GM23338 (cell line): ENCODE measurements at regions not wholly inside any gene's neighbourhood (a gene's known extent, or its start where the extent isn't known, plus 50 kb on each side); places are given as distances from the start of the nearest gene placed in this dataset.

Experiments used
- CREB1 ChIP-seq: fragments of 250-450 bp; sonication (Bioruptor Pico); IDR thresholded peaks from 2 replicates; pipeline ENCODE4 v1.5.0; 2020; ENCODE audit warnings: low read depth, mild to moderate bottlenecking, moderate library complexity
- CTCF ChIP-seq, 2 experiments: fragments of 200-600 bp in 1 of 2; sonication (generic) in 1 of 2; conservative IDR thresholded peaks; 2 replicates each; pipeline versions ENCODE4 v1.5.1 to v1.6.1; 2016 to 2017; ENCODE audit warnings: antibody characterized with exemption in 2 of 2, low read depth in 2 of 2, mild to moderate bottlenecking in 2 of 2, moderate library complexity in 1 of 2
- ETS1 ChIP-seq: IDR thresholded peaks from 2 replicates; pipeline ENCODE4 v1.6.1; 2016; ENCODE audit warnings: antibody characterized with exemption
- EZH2 ChIP-seq: fragments of 200-600 bp; sonication (generic); IDR thresholded peaks from one replicate; pipeline ENCODE4 v1.8.0; 2017; ENCODE audit warnings: antibody characterized with exemption, mild to moderate bottlenecking, low read depth; ENCODE audit not compliant: unreplicated experiment
- EZH2phosphoT487 ChIP-seq: fragments of 200-600 bp; sonication (generic); IDR thresholded peaks from one replicate; pipeline ENCODE4 v1.8.1; 2018; ENCODE audit warnings: antibody characterized with exemption; ENCODE audit not compliant: unreplicated experiment
- JUNB ChIP-seq: IDR thresholded peaks from one replicate; pipeline ENCODE4 v1.6.1; 2016; ENCODE audit warnings: antibody characterized with exemption; ENCODE audit not compliant: unreplicated experiment
- NANOG ChIP-seq: IDR thresholded peaks from 2 replicates; pipeline ENCODE4 v1.6.1; 2016; ENCODE audit warnings: antibody characterized with exemption, borderline replicate concordance
- POLR2AphosphoS5 ChIP-seq: IDR thresholded peaks from 2 replicates; pipeline ENCODE4 v1.6.1; 2016; ENCODE audit warnings: antibody characterized with exemption, low read depth
- STAT1 ChIP-seq: IDR thresholded peaks from one replicate; pipeline ENCODE4 v1.6.1; 2016; ENCODE audit warnings: antibody characterized with exemption; ENCODE audit not compliant: unreplicated experiment
- ZNF114 ChIP-seq: fragments of 250-450 bp; sonication (Bioruptor Pico); IDR thresholded peaks from 2 replicates; pipeline ENCODE4 v1.5.0; 2020; ENCODE audit warnings: mild to moderate bottlenecking, moderate library complexity
- ZNF331 ChIP-seq: fragments of 250-450 bp; sonication (Bioruptor Pico); IDR thresholded peaks from 2 replicates; pipeline ENCODE4 v1.5.0; 2020; ENCODE audit warnings: low read depth, mild to moderate bottlenecking, moderate library complexity
- ZNF462 ChIP-seq: fragments of 250-450 bp; sonication (Bioruptor Pico); IDR thresholded peaks from 2 replicates; pipeline ENCODE4 v1.5.0; 2020; ENCODE audit warnings: mild to moderate bottlenecking, moderate library complexity
- TF ChIP-seq, protein P1 (sequence below): IDR thresholded peaks from one replicate; pipeline ENCODE4 v1.6.1; 2018; ENCODE audit warnings: antibody characterized with exemption; ENCODE audit not compliant: unreplicated experiment

- TF ChIP-seq CTCF (conservative IDR thresholded peaks at IDR 0.05; ENCODE audit: low read depth in 2 of 2) (no peak), EZH2 (no peak), CREB1 (CRISPR knock-in tag) (no peak), EZH2phosphoT487 (no peak), ZNF331 (CRISPR knock-in tag) (no peak), POLR2AphosphoS5 (no peak), JUNB (no peak), ETS1 (no peak), ZNF462 (CRISPR knock-in tag) (no peak), STAT1 (no peak), ZNF114 (no peak), NANOG (no peak)
- TF ChIP-seq, protein P1, sequence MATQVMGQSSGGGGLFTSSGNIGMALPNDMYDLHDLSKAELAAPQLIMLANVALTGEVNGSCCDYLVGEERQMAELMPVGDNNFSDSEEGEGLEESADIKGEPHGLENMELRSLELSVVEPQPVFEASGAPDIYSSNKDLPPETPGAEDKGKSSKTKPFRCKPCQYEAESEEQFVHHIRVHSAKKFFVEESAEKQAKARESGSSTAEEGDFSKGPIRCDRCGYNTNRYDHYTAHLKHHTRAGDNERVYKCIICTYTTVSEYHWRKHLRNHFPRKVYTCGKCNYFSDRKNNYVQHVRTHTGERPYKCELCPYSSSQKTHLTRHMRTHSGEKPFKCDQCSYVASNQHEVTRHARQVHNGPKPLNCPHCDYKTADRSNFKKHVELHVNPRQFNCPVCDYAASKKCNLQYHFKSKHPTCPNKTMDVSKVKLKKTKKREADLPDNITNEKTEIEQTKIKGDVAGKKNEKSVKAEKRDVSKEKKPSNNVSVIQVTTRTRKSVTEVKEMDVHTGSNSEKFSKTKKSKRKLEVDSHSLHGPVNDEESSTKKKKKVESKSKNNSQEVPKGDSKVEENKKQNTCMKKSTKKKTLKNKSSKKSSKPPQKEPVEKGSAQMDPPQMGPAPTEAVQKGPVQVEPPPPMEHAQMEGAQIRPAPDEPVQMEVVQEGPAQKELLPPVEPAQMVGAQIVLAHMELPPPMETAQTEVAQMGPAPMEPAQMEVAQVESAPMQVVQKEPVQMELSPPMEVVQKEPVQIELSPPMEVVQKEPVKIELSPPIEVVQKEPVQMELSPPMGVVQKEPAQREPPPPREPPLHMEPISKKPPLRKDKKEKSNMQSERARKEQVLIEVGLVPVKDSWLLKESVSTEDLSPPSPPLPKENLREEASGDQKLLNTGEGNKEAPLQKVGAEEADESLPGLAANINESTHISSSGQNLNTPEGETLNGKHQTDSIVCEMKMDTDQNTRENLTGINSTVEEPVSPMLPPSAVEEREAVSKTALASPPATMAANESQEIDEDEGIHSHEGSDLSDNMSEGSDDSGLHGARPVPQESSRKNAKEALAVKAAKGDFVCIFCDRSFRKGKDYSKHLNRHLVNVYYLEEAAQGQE: no peak
Observed at GRCh38 chr5:159398936-159399335, 68.6 kb upstream of the IL12B start.
